Peyer's patch (tissue), 4 donors: ENCODE measurements at regions not wholly inside any gene's neighbourhood (a gene's known extent, or its start where the extent isn't known, plus 50 kb on each side); places are given as distances from the start of the nearest gene placed in this dataset.
A peak's percentile ranks its signal among the peaks of the same experiment; 100 is the strongest.
"Not testable (repeated sequence)": the region's sequence is repeated elsewhere in the genome, so short reads cannot be mapped to it uniquely, and the experiment has no call there.

Experiments
- DNase-seq, 3 donors: peaks; one replicate each; pipeline ENCODE4 v3.0.0-alpha.2; 2017 to 2019
- H3K27ac ChIP-seq, 4 donors: fragments of 200-600 bp; sonication (generic); one replicate each; pipeline ENCODE4 v1.5.1; 2016 to 2019
- H3K27me3 ChIP-seq, 2 donors: fragments of 200-600 bp; sonication (generic); one replicate each; pipeline ENCODE4 v1.5.1; 2019
- H3K36me3 ChIP-seq, 3 donors: fragments of 200-600 bp; sonication (generic); one replicate each; pipeline ENCODE4 v1.5.1; 2016 to 2019
- H3K4me1 ChIP-seq, 4 donors: fragments of 200-600 bp; sonication (generic); one replicate each; pipeline ENCODE4 v1.5.1; 2016 to 2019
- H3K4me3 ChIP-seq, 4 donors: fragments of 200-600 bp; sonication (generic); 1 replicate in 3 of 4; 2 replicates in 1 of 4; pipeline ENCODE4 v1.5.1; 2016 to 2019; ENCODE audit warnings: mild to moderate bottlenecking in 1 of 4
- H3K9me3 ChIP-seq, 4 donors: fragments of 200-600 bp; sonication (generic); one replicate each; pipeline ENCODE4 v1.5.1; 2016 to 2019; ENCODE audit warnings: mild to moderate bottlenecking in 1 of 4
- CTCF ChIP-seq, 6 experiments: fragments of 450-650 bp in 4 of 6; fragments of 200-600 bp in 2 of 6; sonication (generic) in 1 of 6; IDR thresholded peaks; one replicate each; pipeline ENCODE4 v1.5.1; 2017 to 2019; ENCODE audit warnings: antibody characterized with exemption in 6 of 6, mild to moderate bottlenecking in 3 of 6, moderate library complexity in 1 of 6
- POLR2A ChIP-seq, 2 donors: fragments of 450-650 bp; IDR thresholded peaks; one replicate each; pipeline ENCODE4 v1.5.1; 2017; ENCODE audit warnings: antibody characterized with exemption in 2 of 2, mild to moderate bottlenecking in 2 of 2, moderate library complexity in 2 of 2

- no peak for TF ChIP-seq POLR2A (IDR thresholded peaks at IDR 0.05)
- no peak for TF ChIP-seq CTCF (IDR thresholded peaks at IDR 0.05)
- Histone ChIP-seq H3K4me1 (no peaks in the 10 kb centered on the region), H3K27ac (no peak overlapping the region), H3K4me3 (no peak overlapping the region), H3K36me3 (no peaks in the 10 kb centered on the region), H3K9me3 (no peaks in the 10 kb centered on the region), H3K27me3 (no peaks in the 10 kb centered on the region)
- DNase-seq: no peak
Observed at GRCh38 chr11:29447821-29448220, 569.0 kb downstream of the KCNA4 start.

- no peak for DNase-seq
- no peaks in the 10 kb centered on the region for H3K27me3 ChIP-seq
- TF ChIP-seq CTCF (IDR thresholded peaks at IDR 0.05): no peak
Observed at GRCh38 chr11:29446132-29446531, 570.7 kb downstream of the KCNA4 start.

GRCh38 chr11:29445191-29445590, 571.6 kb downstream of the KCNA4 start:
- DNase-seq, H3K4me1 ChIP-seq, H3K9me3 ChIP-seq, H3K27ac ChIP-seq, H3K27me3 ChIP-seq, H3K4me3 ChIP-seq, H3K36me3 ChIP-seq: not testable (repeated sequence)

More at GRCh38 chr11:29446132-29446531, 570.7 kb downstream of the KCNA4 start:
- H3K27ac ChIP-seq: no peak overlapping the region
- no peaks in the 10 kb centered on the region for H3K4me1 ChIP-seq
- H3K36me3 ChIP-seq: no peaks in the 10 kb centered on the region
- no peaks in the 10 kb centered on the region for H3K9me3 ChIP-seq
- H3K4me3 ChIP-seq: no peak overlapping the region

- no peaks in the 10 kb centered on the region for H3K9me3 ChIP-seq
- H3K27me3 ChIP-seq: no peaks in the 10 kb centered on the region
- H3K36me3 ChIP-seq: no peaks in the 10 kb centered on the region
- DNase-seq: no peak
- no peaks in the 10 kb centered on the region for H3K4me1 ChIP-seq
- no peak for TF ChIP-seq CTCF (IDR thresholded peaks at IDR 0.05)
- TF ChIP-seq POLR2A (IDR thresholded peaks at IDR 0.05): no peak
- H3K27ac ChIP-seq: no peak overlapping the region
- no peak overlapping the region for H3K4me3 ChIP-seq
Observed at GRCh38 chr11:29438815-29439214, 578.0 kb downstream of the KCNA4 start.

GRCh38 chr11:29435421-29435820, 581.4 kb downstream of the KCNA4 start:
- H3K27me3 ChIP-seq: no peaks in the 10 kb centered on the region
- H3K27ac ChIP-seq: no peak overlapping the region
- no peak for DNase-seq
- no peaks in the 10 kb centered on the region for H3K9me3 ChIP-seq
- TF ChIP-seq CTCF (IDR thresholded peaks at IDR 0.05): no peak
- no peak for TF ChIP-seq POLR2A (IDR thresholded peaks at IDR 0.05)
- H3K4me1 ChIP-seq: no peaks in the 10 kb centered on the region
- H3K4me3 ChIP-seq: no peak overlapping the region
- H3K36me3 ChIP-seq: no peaks in the 10 kb centered on the region

GRCh38 chr11:29432719-29433325, 584.0 kb downstream of the KCNA4 start:
- Histone ChIP-seq H3K27ac (no peak overlapping the region), H3K4me3 (no peak overlapping the region), H3K27me3 (no peaks in the 10 kb centered on the region), H3K4me1 (no peaks in the 10 kb centered on the region), H3K9me3 (no peaks in the 10 kb centered on the region), H3K36me3 (no peaks in the 10 kb centered on the region)
- TF ChIP-seq POLR2A (IDR thresholded peaks at IDR 0.05) (no peak), CTCF (IDR thresholded peaks at IDR 0.05) (peak in 3 of 6 experiments; percentile 6 to 33 (median 14))
- DNase-seq: no peak
